ENCODE measurements at regions not wholly inside any gene's neighbourhood (a gene's known extent, or its start where the extent isn't known, plus 50 kb on each side); places are given as distances from the start of the nearest gene placed in this dataset.

- Mint-ChIP-seq H3K4me3 (no peak overlapping the region), H3K27me3 (no peaks in the 10 kb centered on the region), H3K36me3 (ENCODE audit: low read depth) (no peaks in the 10 kb centered on the region), H3K4me1 (no peaks in the 10 kb centered on the region), H3K27ac (no peak overlapping the region), H3K9me3 (no peaks in the 10 kb centered on the region)
- TF ChIP-seq CTCF (IDR thresholded peaks at IDR 0.05), result no peak
- no peak for ATAC-seq (ENCODE audit: low read depth)
- ChIA-PET CTCF (no interaction called here), POLR2A (no interaction called here)
- no peak for DNase-seq
- intact Hi-C loops (cut with micrococcal nuclease), result no loop called here
Measured at GRCh38 chr18:64983497-64984238, 767.1 kb upstream of the CDH7 start.

GRCh38 chr18:64982414-64983055 is 768.3 kb upstream of the CDH7 start:
- DNase-seq, result no peak
- Mint-ChIP-seq H3K4me3 (no peak overlapping the region), H3K36me3 (ENCODE audit: low read depth) (no peaks in the 10 kb centered on the region), H3K4me1 (no peaks in the 10 kb centered on the region), H3K27ac (no peak overlapping the region), H3K27me3 (no peaks in the 10 kb centered on the region), H3K9me3 (no peaks in the 10 kb centered on the region)
- ChIA-PET CTCF (no interaction called here), POLR2A (no interaction called here)
- intact Hi-C loops (cut with micrococcal nuclease), result no loop called here
- ATAC-seq (ENCODE audit: low read depth), result no peak
- no peak for TF ChIP-seq CTCF (IDR thresholded peaks at IDR 0.05)

- POLR2A ChIA-PET, result no interaction called here
- Mint-ChIP-seq H3K9me3 (no peaks in the 10 kb centered on the region), H3K4me1 (no peaks in the 10 kb centered on the region), H3K4me3 (no peak overlapping the region), H3K27me3 (no peaks in the 10 kb centered on the region), H3K36me3 (ENCODE audit: low read depth) (no peaks in the 10 kb centered on the region), H3K27ac (no peak overlapping the region)
- no peak for DNase-seq
- CTCF ChIA-PET, result no interaction called here
- intact Hi-C loops (cut with micrococcal nuclease), result no loop called here
- TF ChIP-seq CTCF (IDR thresholded peaks at IDR 0.05), result no peak
- ATAC-seq (ENCODE audit: low read depth), result no peak
Measured at GRCh38 chr18:64981915-64982314, 768.9 kb upstream of the CDH7 start.

- DNase-seq, result no peak
- no peak overlapping the region for H3K27ac Mint-ChIP-seq
- H3K9me3 Mint-ChIP-seq, result no peaks in the 10 kb centered on the region
- ATAC-seq (ENCODE audit: low read depth), result no peak
- intact Hi-C loops (cut with micrococcal nuclease), result no loop called here
- H3K4me3 Mint-ChIP-seq, result no peak overlapping the region
- CTCF ChIA-PET, result no interaction called here
- POLR2A ChIA-PET, result no interaction called here
- no peaks in the 10 kb centered on the region for H3K27me3 Mint-ChIP-seq
- no peaks in the 10 kb centered on the region for H3K36me3 Mint-ChIP-seq (ENCODE audit: low read depth)
- no peaks in the 10 kb centered on the region for H3K4me1 Mint-ChIP-seq
- no peak for TF ChIP-seq CTCF (IDR thresholded peaks at IDR 0.05)
Measured at GRCh38 chr18:64979791-64980190, 771.0 kb upstream of the CDH7 start.

- Mint-ChIP-seq H3K27ac (no peak overlapping the region), H3K9me3 (no peaks in the 10 kb centered on the region), H3K36me3 (ENCODE audit: low read depth) (no peaks in the 10 kb centered on the region), H3K4me3 (no peak overlapping the region), H3K4me1 (no peaks in the 10 kb centered on the region), H3K27me3 (no peaks in the 10 kb centered on the region)
- ChIA-PET POLR2A (no interaction called here), CTCF (no interaction called here)
- no peak for TF ChIP-seq CTCF (IDR thresholded peaks at IDR 0.05)
- intact Hi-C loops (cut with micrococcal nuclease), result no loop called here
- ATAC-seq (ENCODE audit: low read depth), result no peak
- DNase-seq, result no peak
Measured at GRCh38 chr18:64974391-64975125, 776.3 kb upstream of the CDH7 start.
